ENCODE measurements at regions not wholly inside any gene's neighbourhood (a gene's known extent, or its start where the extent isn't known, plus 50 kb on each side); places are given as distances from the start of the nearest gene placed in this dataset.

DNA sequence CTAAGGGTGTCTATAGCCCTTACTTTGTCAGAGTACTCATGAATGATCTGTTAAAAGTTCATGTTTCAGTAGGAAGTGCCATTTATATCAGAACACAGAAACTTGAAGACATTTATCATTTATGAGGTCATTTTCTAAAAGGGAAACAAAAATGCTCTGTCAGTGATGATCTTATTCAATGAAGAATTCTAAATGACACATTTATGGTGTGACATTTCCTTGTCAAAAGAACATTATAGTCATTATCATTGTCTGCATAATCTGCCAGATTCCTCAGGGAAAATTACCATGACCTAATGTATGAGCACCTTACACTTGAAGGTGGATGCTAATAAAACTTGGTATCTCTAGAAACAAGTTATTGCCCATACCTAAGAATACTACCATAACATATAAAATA, 853.8 kb upstream of the SLITRK6 start:
- Mint-ChIP-seq H3K9me3 (peaks cover 5% of the 10 kb centered on the region), H3K27ac (no peak overlapping the region), H3K4me3 (no peak overlapping the region), H3K4me1 (no peaks in the 10 kb centered on the region), H3K27me3 (no peaks in the 10 kb centered on the region), H3K36me3 (ENCODE audit: low read depth) (no peaks in the 10 kb centered on the region)
- DNase-seq = no peak
- ChIA-PET POLR2A (no interaction called here), CTCF (no interaction called here)

- no peak for DNase-seq
- H3K9me3 Mint-ChIP-seq = peaks cover 6% of the 10 kb centered on the region
- H3K4me1 Mint-ChIP-seq = no peaks in the 10 kb centered on the region
- CTCF ChIA-PET = no interaction called here
- no peak overlapping the region for H3K27ac Mint-ChIP-seq
- H3K4me3 Mint-ChIP-seq = no peak overlapping the region
- POLR2A ChIA-PET = no interaction called here
- H3K27me3 Mint-ChIP-seq = no peaks in the 10 kb centered on the region
- no peaks in the 10 kb centered on the region for H3K36me3 Mint-ChIP-seq (ENCODE audit: low read depth)
These were observed 856.3 kb upstream of the SLITRK6 start for GRCh38 chr13:86655561-86655960.

GRCh38 chr13:86660090-86660489, 860.9 kb upstream of the SLITRK6 start:
- Mint-ChIP-seq H3K4me1 (no peaks in the 10 kb centered on the region), H3K36me3 (ENCODE audit: low read depth) (no peaks in the 10 kb centered on the region), H3K9me3 (peaks cover 7% of the 10 kb centered on the region), H3K27ac (no peak overlapping the region), H3K4me3 (no peak overlapping the region), H3K27me3 (no peaks in the 10 kb centered on the region)
- POLR2A ChIA-PET = no interaction called here
- no peak for DNase-seq
- CTCF ChIA-PET = no interaction called here

- Mint-ChIP-seq H3K9me3 (peaks cover 6% of the 10 kb centered on the region), H3K27ac (no peak overlapping the region), H3K27me3 (no peaks in the 10 kb centered on the region), H3K4me3 (no peak overlapping the region), H3K36me3 (ENCODE audit: low read depth) (no peaks in the 10 kb centered on the region), H3K4me1 (no peaks in the 10 kb centered on the region)
- ChIA-PET CTCF (no interaction called here), POLR2A (no interaction called here)
- DNase-seq = no peak
These were observed 866.6 kb upstream of the SLITRK6 start for GRCh38 chr13:86665842-86666241.

DNA sequence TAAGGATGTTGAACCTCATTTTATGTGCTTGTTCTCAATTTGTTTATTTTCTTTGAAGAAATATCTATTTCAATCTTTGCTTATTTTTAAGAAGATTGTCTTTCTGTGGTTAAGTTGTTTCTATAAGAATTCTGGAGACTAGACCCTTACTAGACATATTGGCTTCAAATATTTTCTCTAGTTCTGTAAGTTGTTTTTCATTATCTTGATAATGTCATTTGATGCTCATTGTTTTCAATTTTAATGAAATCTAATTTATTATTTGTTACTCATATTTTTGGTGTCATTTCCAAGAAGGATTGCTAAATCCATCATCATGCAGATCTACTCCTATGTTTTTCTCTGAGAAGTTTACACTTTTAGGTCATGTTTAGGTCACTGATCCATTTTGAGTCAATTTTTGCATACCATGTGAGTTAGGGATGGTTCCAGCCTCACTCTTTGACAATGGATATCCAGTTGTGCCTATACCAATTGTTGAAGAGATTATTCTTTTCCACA, 874.8 kb upstream of the SLITRK6 start:
- no peaks in the 10 kb centered on the region for H3K4me1 Mint-ChIP-seq
- H3K9me3 Mint-ChIP-seq = peaks cover 3% of the 10 kb centered on the region
- no peaks in the 10 kb centered on the region for H3K27me3 Mint-ChIP-seq
- no peak overlapping the region for H3K4me3 Mint-ChIP-seq
- POLR2A ChIA-PET = no interaction called here
- H3K36me3 Mint-ChIP-seq (ENCODE audit: low read depth) = no peaks in the 10 kb centered on the region
- DNase-seq = no peak
- no peak overlapping the region for H3K27ac Mint-ChIP-seq
- CTCF ChIA-PET = no interaction called here

DNA sequence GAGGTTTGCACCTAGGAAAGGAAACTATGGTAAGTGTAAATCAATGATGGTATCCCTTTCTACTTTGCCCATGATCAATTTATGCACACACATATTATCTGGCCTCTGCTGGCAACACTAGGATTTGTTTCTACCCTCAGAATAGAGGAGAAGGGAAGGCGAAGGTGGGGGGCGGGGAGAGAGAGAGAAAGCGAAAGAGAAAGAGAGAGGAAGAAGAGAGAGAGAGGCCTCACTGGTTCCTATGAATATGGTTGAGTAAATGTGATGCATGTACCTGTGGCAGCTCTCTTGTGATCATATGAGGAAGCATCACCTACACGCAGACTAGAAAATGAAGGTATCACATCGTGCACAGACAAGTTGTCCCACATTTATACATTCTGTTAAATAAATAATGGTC, 882.0 kb upstream of the SLITRK6 start:
- peaks cover 1% of the 10 kb centered on the region for H3K4me1 Mint-ChIP-seq
- H3K4me3 Mint-ChIP-seq = no peak overlapping the region
- CTCF ChIA-PET = no interaction called here
- H3K36me3 Mint-ChIP-seq (ENCODE audit: low read depth) = no peaks in the 10 kb centered on the region
- no peaks in the 10 kb centered on the region for H3K27me3 Mint-ChIP-seq
- POLR2A ChIA-PET = no interaction called here
- H3K27ac Mint-ChIP-seq = no peak overlapping the region
- no peak for DNase-seq
- H3K9me3 Mint-ChIP-seq = peaks cover 7% of the 10 kb centered on the region

DNA sequence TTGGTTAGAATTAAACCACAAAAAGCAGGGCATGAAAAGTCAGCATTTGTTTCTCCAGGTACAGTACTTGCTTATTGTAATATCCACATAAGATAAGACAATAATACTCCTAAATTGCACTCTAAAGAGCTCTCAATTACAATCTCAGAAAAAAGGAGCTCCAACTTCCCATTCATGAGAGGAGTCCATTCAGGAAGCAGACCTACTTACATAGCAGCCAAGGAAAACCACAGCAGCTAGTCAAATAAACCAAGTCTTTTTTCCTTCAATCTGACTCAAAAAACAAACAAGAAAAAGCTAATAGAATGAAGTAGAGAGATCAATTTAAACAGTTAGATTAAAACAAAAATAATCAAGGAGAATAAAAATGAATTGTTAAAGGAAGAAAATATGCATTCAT, 885.2 kb upstream of the SLITRK6 start:
- Mint-ChIP-seq H3K36me3 (ENCODE audit: low read depth) (no peaks in the 10 kb centered on the region), H3K27ac (no peak overlapping the region), H3K4me1 (peaks cover 1% of the 10 kb centered on the region), H3K27me3 (no peaks in the 10 kb centered on the region), H3K4me3 (no peak overlapping the region), H3K9me3 (peaks cover 7% of the 10 kb centered on the region)
- DNase-seq = no peak
- ChIA-PET POLR2A (no interaction called here), CTCF (no interaction called here)

DNA sequence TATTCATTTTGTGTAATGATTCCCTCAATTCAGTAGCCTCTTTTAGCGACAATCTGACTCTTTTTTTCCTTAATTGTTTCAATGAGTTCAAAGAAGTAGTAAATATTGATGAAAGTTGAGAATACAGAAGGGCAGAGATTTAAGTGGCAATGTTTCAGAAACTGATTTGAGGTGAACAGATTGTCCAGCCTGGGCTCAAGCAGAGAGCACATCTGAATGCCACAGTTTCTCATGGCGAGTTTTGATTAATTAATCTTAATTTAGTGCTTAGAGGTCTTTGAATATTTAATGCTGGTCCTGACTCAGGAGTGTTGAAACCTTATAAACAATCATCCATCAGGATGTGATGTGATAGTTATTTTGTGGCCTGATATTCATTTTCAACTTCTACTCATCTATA, 890.7 kb upstream of the SLITRK6 start:
- H3K9me3 Mint-ChIP-seq = peaks cover 4% of the 10 kb centered on the region
- no peak overlapping the region for H3K4me3 Mint-ChIP-seq
- H3K27me3 Mint-ChIP-seq = no peaks in the 10 kb centered on the region
- DNase-seq = no peak
- no peaks in the 10 kb centered on the region for H3K36me3 Mint-ChIP-seq (ENCODE audit: low read depth)
- ChIA-PET POLR2A (no interaction called here), CTCF (no interaction called here)
- no peaks in the 10 kb centered on the region for H3K4me1 Mint-ChIP-seq
- no peak overlapping the region for H3K27ac Mint-ChIP-seq

- CTCF ChIA-PET = no interaction called here
- DNase-seq = no peak
- H3K27me3 Mint-ChIP-seq = no peaks in the 10 kb centered on the region
- no peak overlapping the region for H3K4me3 Mint-ChIP-seq
- H3K27ac Mint-ChIP-seq = no peak overlapping the region
- peaks cover 7% of the 10 kb centered on the region for H3K9me3 Mint-ChIP-seq
- H3K4me1 Mint-ChIP-seq = no peaks in the 10 kb centered on the region
- POLR2A ChIA-PET = no interaction called here
- no peaks in the 10 kb centered on the region for H3K36me3 Mint-ChIP-seq (ENCODE audit: low read depth)
These were observed 893.1 kb upstream of the SLITRK6 start for GRCh38 chr13:86692291-86692690.

GRCh38 chr13:86710013-86710412, 910.8 kb upstream of the SLITRK6 start:
- Mint-ChIP-seq H3K36me3 (ENCODE audit: low read depth) (no peaks in the 10 kb centered on the region), H3K27me3 (no peaks in the 10 kb centered on the region)
- CTCF ChIA-PET = no interaction called here

GRCh38 chr13:86710896-86711295, 911.7 kb upstream of the SLITRK6 start:
- Mint-ChIP-seq H3K9me3 (peaks cover 7% of the 10 kb centered on the region), H3K27ac (no peak overlapping the region), H3K4me1 (no peaks in the 10 kb centered on the region), H3K4me3 (no peak overlapping the region), H3K36me3 (ENCODE audit: low read depth) (no peaks in the 10 kb centered on the region), H3K27me3 (no peaks in the 10 kb centered on the region)
- DNase-seq = no peak
- CTCF ChIA-PET = no interaction called here
- POLR2A ChIA-PET = no interaction called here

More at GRCh38 chr13:86710013-86710412, 910.8 kb upstream of the SLITRK6 start:
- Mint-ChIP-seq H3K27ac (no peak overlapping the region), H3K9me3 (peaks cover 7% of the 10 kb centered on the region), H3K4me1 (no peaks in the 10 kb centered on the region), H3K4me3 (no peak overlapping the region)
- DNase-seq = no peak
- POLR2A ChIA-PET = no interaction called here

DNA sequence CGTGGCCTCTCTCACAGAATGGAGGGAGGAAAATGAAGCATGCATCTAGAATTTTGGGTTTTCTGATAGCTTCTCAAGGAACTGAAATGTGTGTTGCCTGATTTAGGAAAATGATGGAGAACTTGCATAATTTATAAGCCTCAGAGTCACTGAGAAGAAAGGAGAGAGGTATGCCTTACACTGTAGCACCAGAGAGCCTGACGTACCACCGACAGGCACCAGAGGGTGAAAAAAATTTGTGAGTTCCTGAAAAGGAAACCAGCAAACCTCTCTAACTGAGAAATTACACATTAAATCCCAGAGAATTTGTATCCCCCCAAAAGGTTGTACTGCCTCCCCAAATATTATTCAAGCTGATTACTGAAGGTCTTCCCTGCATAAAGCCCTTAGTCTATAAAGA, 915.3 kb upstream of the SLITRK6 start:
- DNase-seq = no peak
- Mint-ChIP-seq H3K4me1 (no peaks in the 10 kb centered on the region), H3K9me3 (peaks cover 4% of the 10 kb centered on the region), H3K27ac (no peak overlapping the region), H3K36me3 (ENCODE audit: low read depth) (no peaks in the 10 kb centered on the region), H3K4me3 (no peak overlapping the region), H3K27me3 (no peaks in the 10 kb centered on the region)
- ChIA-PET POLR2A (no interaction called here), CTCF (no interaction called here)

- POLR2A ChIA-PET = no interaction called here
- CTCF ChIA-PET = no interaction called here
- Mint-ChIP-seq H3K27ac (no peak overlapping the region), H3K36me3 (ENCODE audit: low read depth) (no peaks in the 10 kb centered on the region), H3K4me1 (no peaks in the 10 kb centered on the region), H3K27me3 (no peaks in the 10 kb centered on the region), H3K4me3 (no peak overlapping the region), H3K9me3 (peaks cover 6% of the 10 kb centered on the region)
- no peak for DNase-seq
These were observed 925.9 kb upstream of the SLITRK6 start for GRCh38 chr13:86725105-86725504.

DNA sequence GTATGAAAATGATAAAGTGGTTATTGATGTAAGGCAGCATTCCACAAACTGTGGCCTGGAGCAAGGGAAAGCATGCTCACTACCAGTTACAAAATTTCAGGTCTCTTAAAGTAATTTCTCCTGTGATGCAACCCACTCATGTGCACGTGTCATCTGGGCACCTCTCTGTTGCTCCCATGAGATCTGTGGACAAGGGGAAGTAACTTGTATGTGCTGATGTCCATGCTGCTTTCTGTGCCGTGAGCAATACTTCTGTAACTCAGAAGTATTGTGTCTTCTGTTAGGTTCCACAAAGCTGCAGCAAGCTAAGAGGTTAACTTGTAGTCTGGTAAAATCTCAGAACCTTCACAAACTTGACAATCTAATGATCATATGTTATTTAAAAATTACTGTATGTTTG, 930.0 kb upstream of the SLITRK6 start:
- Mint-ChIP-seq H3K36me3 (ENCODE audit: low read depth) (no peaks in the 10 kb centered on the region), H3K4me3 (no peak overlapping the region), H3K9me3 (peaks cover 12% of the 10 kb centered on the region), H3K27me3 (no peaks in the 10 kb centered on the region), H3K27ac (no peak overlapping the region), H3K4me1 (no peaks in the 10 kb centered on the region)
- DNase-seq = no peak
- ChIA-PET POLR2A (no interaction called here), CTCF (no interaction called here)

DNA sequence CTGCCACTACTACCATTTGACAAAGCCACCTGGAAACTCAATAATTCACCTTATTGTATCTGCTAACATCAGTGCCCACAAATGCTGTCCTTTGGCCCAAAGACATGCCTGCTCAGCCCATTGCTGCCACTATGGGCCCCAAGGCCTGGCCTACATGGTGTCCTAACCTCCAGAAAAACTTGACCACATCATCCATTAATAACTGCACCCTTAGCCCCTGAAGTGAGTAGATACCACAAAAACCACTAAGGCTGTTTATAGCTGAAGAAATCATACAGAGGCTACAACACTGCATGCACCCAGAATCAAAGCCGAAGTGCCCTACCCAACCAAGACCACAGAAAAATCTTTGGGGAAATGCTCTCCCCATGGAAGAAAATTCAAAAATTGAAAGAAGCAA, 932.8 kb upstream of the SLITRK6 start:
- POLR2A ChIA-PET = no interaction called here
- H3K9me3 Mint-ChIP-seq = peaks cover 15% of the 10 kb centered on the region
- no peak overlapping the region for H3K27ac Mint-ChIP-seq
- H3K4me3 Mint-ChIP-seq = no peak overlapping the region
- CTCF ChIA-PET = no interaction called here
- H3K27me3 Mint-ChIP-seq = no peaks in the 10 kb centered on the region
- no peak for DNase-seq
- H3K36me3 Mint-ChIP-seq (ENCODE audit: low read depth) = no peaks in the 10 kb centered on the region
- H3K4me1 Mint-ChIP-seq = no peaks in the 10 kb centered on the region
